Transverse colon (tissue), 4 donors: ENCODE measurements at regions not wholly inside any gene's neighbourhood (a gene's known extent, or its start where the extent isn't known, plus 50 kb on each side); places are given as distances from the start of the nearest gene placed in this dataset.

Source experiments
- DNase-seq: peaks from one replicate; pipeline ENCODE4 v3.0.0-alpha.2; 2019
- H3K27ac ChIP-seq, 4 donors: fragments of 200-600 bp; sonication (generic); 2 replicates each; pipeline ENCODE4 v1.5.1; 2016 to 2018; ENCODE audit warnings: inconsistent platforms in 4 of 4
- H3K27me3 ChIP-seq: fragments of 200-600 bp; sonication (generic); 2 replicates; pipeline ENCODE4 v1.5.1; 2017; ENCODE audit warnings: inconsistent platforms
- H3K36me3 ChIP-seq, 4 donors: fragments of 200-600 bp; sonication (generic); 2 replicates each; pipeline ENCODE4 v1.5.1; 2017 to 2019; ENCODE audit warnings: inconsistent platforms in 4 of 4
- H3K4me1 ChIP-seq, 4 donors: fragments of 200-600 bp; sonication (generic); 2 replicates each; pipeline ENCODE4 v1.5.1; 2017 to 2020; ENCODE audit warnings: inconsistent platforms in 4 of 4
- H3K4me3 ChIP-seq, 4 donors: fragments of 200-600 bp; sonication (generic); 1 replicate in 1 of 4; 2 replicates in 3 of 4; pipeline versions ENCODE4 v1.5.1 to v1.6.1; 2017 to 2019; ENCODE audit warnings: inconsistent platforms in 4 of 4
- H3K9me3 ChIP-seq, 2 donors: fragments of 200-600 bp; sonication (generic); 2 replicates each; pipeline ENCODE4 v1.5.1; 2017 to 2019; ENCODE audit warnings: inconsistent platforms in 2 of 2
- CTCF ChIP-seq, 5 experiments: fragments of 200-600 bp in 3 of 5; fragments of 450-650 bp in 2 of 5; sonication (generic) in 3 of 5; IDR thresholded peaks; 1 replicate in 2 of 5; 2 replicates in 3 of 5; pipeline ENCODE4 v1.5.1; 2016 to 2017; ENCODE audit warnings: antibody characterized with exemption in 5 of 5, inconsistent platforms in 3 of 5, mild to moderate bottlenecking in 2 of 5, moderate library complexity in 1 of 5
- EP300 ChIP-seq: sonication (generic); formaldehyde crosslinking; IDR thresholded peaks from one replicate; pipeline ENCODE4 v1.6.1; 2017; ENCODE audit warnings: antibody characterized with exemption, low read depth
- POLR2A ChIP-seq: fragments of 450-650 bp; IDR thresholded peaks from one replicate; pipeline ENCODE4 v1.6.1; 2016; ENCODE audit warnings: antibody characterized with exemption, mild to moderate bottlenecking, moderate library complexity
- POLR2AphosphoS5 ChIP-seq, 3 donors: sonication (generic); formaldehyde crosslinking; IDR thresholded peaks; one replicate each; pipeline ENCODE4 v1.6.1; 2016; ENCODE audit warnings: antibody characterized with exemption in 3 of 3
- WGBS, 2 donors: methylation state at CpG; one replicate each; pipeline ENCODE4 v1.1.5; 2018; ENCODE audit warnings: low coverage in 1 of 2; 5-methylcytosine and 5-hydroxymethylcytosine counted together
- in situ Hi-C, 4 donors: fragments of 200-750 bp; cut with MboI; loops; one replicate each; pipeline versions ENCODE4 v1.15.0 to v1.15.1; 2017; ENCODE audit warnings: low sequenced_read_pairs in 3 of 4, low pct_ligation_motif_present in 1 of 4, low pct_unique_long_range_greater_than_20kb in 1 of 4
- intact Hi-C: fragments of 100-400 bp; cut with DNase I; formaldehyde crosslinking; loops from one replicate; pipeline ENCODE4 v1.15.1; 2023; ENCODE audit warnings: low total_unique reads

DNA sequence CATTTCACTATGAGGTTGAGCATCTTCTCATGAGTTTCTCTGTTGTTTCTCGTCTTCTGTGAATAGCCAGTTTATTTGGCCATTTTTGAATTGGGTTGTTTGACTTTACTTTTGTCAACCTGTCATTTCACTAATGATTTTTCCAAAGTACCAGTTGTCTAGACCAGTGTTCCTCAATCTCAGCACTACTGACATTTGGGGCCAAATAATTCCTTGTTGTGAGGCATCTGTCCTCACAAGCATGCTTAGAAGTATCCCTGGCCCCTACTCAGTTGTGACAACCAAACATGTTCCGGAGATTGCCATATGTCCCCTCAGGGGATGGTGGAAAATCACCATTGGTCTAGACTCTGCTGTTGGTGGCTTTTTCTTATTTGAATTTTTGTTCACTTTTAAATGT is 87.7 kb upstream of the GNAZ start:
- no peaks in the 10 kb centered on the region for H3K36me3 ChIP-seq
- H3K27me3 ChIP-seq, result peaks cover 7% of the 10 kb centered on the region
- intact Hi-C loops, result no loop called here
- no peak for DNase-seq
- no peak overlapping the region for H3K27ac ChIP-seq
- H3K4me1 ChIP-seq, result no peaks in the 10 kb centered on the region
- 69 to 71% methylated on average over 2 of the region's 2 CpGs for WGBS, 2 donors
- TF ChIP-seq EP300, result no peak
- no peak for TF ChIP-seq POLR2AphosphoS5 (IDR thresholded peaks at IDR 0.05)
- no peak for TF ChIP-seq POLR2A
- peaks cover 8 to 13% of the 10 kb centered on the region in 2 donors for H3K9me3 ChIP-seq
- no peak overlapping the region for H3K4me3 ChIP-seq
- in situ Hi-C loops, result no loop called here

- Histone ChIP-seq H3K4me1 (no peaks in the 10 kb centered on the region), H3K27ac (no peak overlapping the region), H3K27me3 (peaks cover 7% of the 10 kb centered on the region), H3K9me3 (peaks cover 8 to 13% of the 10 kb centered on the region in 2 donors), H3K36me3 (no peaks in the 10 kb centered on the region), H3K4me3 (no peak overlapping the region)
- no peak for DNase-seq
- TF ChIP-seq CTCF (IDR thresholded peaks at IDR 0.05), result no peak
- 78 to 90% methylated on average over 2 of the region's 2 CpGs for WGBS, 2 donors
- in situ Hi-C loops (no loop called here), intact Hi-C loops (no loop called here)
These were observed 87.2 kb upstream of the GNAZ start for GRCh38 chr22:22983123-22983522.

DNA sequence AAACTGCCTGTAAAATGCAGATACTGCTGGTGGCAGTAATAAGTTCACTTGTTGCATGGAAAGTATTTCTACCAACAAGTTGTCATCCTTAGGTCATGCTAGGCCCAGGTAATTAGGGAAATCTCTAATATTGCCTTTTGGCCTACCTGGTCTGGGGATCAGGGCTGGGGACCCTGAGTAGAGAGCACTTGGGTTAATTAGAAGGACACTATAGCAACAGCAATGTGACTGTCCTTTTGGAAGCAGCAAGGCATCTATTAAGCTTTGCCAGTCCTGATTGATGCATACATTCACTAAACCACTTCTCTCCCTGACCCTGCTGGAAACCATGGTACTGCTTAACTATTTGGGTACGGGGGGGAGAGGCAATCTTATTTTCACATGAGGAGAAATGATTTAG is 86.5 kb upstream of the GNAZ start:
- WGBS, 2 donors, result 47% methylated on average over 1 of the region's 1 CpG; no CpG with 5 or more reads in 1 of the 2 donors
- Histone ChIP-seq H3K4me1 (no peaks in the 10 kb centered on the region), H3K36me3 (no peaks in the 10 kb centered on the region), H3K9me3 (peaks cover 8 to 13% of the 10 kb centered on the region in 2 donors), H3K27ac (no peak overlapping the region), H3K27me3 (peaks cover under 1% of the 10 kb centered on the region), H3K4me3 (no peak overlapping the region)
- no peak for DNase-seq
- TF ChIP-seq POLR2AphosphoS5 (IDR thresholded peaks at IDR 0.05) (no peak), CTCF (IDR thresholded peaks at IDR 0.05) (no peak), EP300 (no peak), POLR2A (no peak)
- in situ Hi-C loops, result no loop called here
- intact Hi-C loops, result no loop called here

DNA sequence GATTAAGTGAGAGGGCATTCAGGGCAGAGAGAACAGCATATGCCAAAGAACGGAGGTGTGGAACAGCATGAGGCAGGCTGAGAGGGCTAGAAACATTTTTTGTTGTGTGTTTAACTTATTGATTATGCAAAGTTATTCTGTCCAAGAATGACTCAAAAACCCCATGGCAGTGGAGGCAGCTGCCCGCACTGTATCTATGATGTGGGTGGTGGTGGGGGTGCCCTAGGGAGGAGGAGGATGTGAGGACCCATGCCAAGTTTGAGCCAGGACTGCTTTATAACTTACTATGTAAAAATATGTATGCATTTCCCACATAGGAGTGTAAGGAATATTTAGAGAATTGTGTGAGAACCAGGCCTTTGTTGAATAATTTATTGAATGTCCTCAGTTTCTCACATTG is 85.4 kb upstream of the GNAZ start:
- Histone ChIP-seq H3K4me3 (no peak overlapping the region), H3K36me3 (no peaks in the 10 kb centered on the region), H3K9me3 (peaks cover 3 to 6% of the 10 kb centered on the region in 2 donors), H3K27me3 (no peaks in the 10 kb centered on the region), H3K4me1 (no peaks in the 10 kb centered on the region), H3K27ac (no peak overlapping the region)
- DNase-seq, result no peak
- intact Hi-C loops (no loop called here), in situ Hi-C loops (no loop called here)
- TF ChIP-seq CTCF (IDR thresholded peaks at IDR 0.05) (no peak), POLR2AphosphoS5 (IDR thresholded peaks at IDR 0.05) (no peak), POLR2A (no peak), EP300 (no peak)
- WGBS, 2 donors, result 86% methylated on average over 2 of the region's 2 CpGs; no CpG with 5 or more reads in 1 of the 2 donors

DNA sequence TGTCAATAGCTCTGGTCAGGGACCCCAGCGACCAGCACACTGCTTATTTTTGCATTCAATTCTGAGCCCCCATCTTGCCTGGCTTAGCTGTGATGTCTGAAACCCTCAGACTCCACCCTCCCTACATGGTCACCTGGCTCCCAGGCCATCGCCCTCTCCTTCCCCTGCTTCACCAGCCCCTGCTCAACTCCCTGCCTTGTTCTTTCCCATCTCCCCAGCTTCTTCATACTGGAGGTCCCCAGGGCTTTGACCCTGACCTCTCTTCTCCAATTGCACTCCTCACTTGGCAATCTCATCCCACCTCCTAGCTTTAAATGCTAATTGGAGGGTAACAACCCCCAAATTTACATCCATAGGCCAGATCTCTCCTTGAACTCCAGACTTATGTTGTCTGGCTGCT is 84.3 kb upstream of the GNAZ start:
- no peak for DNase-seq
- Histone ChIP-seq H3K9me3 (peaks cover 0 to under 1% of the 10 kb centered on the region in 2 donors), H3K27ac (no peak overlapping the region), H3K36me3 (no peaks in the 10 kb centered on the region), H3K4me1 (no peaks in the 10 kb centered on the region), H3K27me3 (no peaks in the 10 kb centered on the region), H3K4me3 (no peak overlapping the region)
- in situ Hi-C loops (no loop called here), intact Hi-C loops (no loop called here)
- WGBS, 2 donors, result 69% methylated on average over 2 of the region's 2 CpGs
- no peak for TF ChIP-seq EP300
- TF ChIP-seq CTCF (IDR thresholded peaks at IDR 0.05), result no peak
- no peak for TF ChIP-seq POLR2A
- no peak for TF ChIP-seq POLR2AphosphoS5 (IDR thresholded peaks at IDR 0.05)
